H9 (cell line): ENCODE measurements at regions not wholly inside any gene's neighbourhood (a gene's known extent, or its start where the extent isn't known, plus 50 kb on each side); places are given as distances from the start of the nearest gene placed in this dataset.

Experiments
- DNase-seq: peaks from one replicate; pipeline ENCODE4 v3.0.0-alpha.2; 2017
- H2AFZ ChIP-seq: one replicate; pipeline ENCODE4 v1.6.1; 2013; ENCODE audit warnings: mild to moderate bottlenecking, low read length, control low read depth, moderate library complexity
- H2AK5ac ChIP-seq: 2 replicates; pipeline ENCODE4 v1.6.1; 2013; ENCODE audit warnings: low read length, control low read depth, mixed read lengths; ENCODE audit not compliant: insufficient read length
- H2BK120ac ChIP-seq: one replicate; pipeline ENCODE4 v1.6.1; 2013; ENCODE audit warnings: low read depth, mild to moderate bottlenecking, low read length, control low read depth, inconsistent platforms; ENCODE audit not compliant: poor library complexity, severe bottlenecking
- H2BK12ac ChIP-seq: 2 replicates; pipeline ENCODE4 v1.6.1; 2013; ENCODE audit warnings: low read length, control low read depth, mixed read lengths, low read depth; ENCODE audit not compliant: insufficient read length
- H2BK15ac ChIP-seq: 2 replicates; pipeline ENCODE4 v1.6.1; 2013; ENCODE audit warnings: low read depth, low read length, control low read depth
- H2BK20ac ChIP-seq: one replicate; pipeline ENCODE4 v1.6.1; 2013; ENCODE audit warnings: low read depth, mild to moderate bottlenecking, low read length, control low read depth, inconsistent platforms; ENCODE audit not compliant: poor library complexity, severe bottlenecking
- H2BK5ac ChIP-seq: 2 replicates; pipeline ENCODE4 v1.6.1; 2013; ENCODE audit warnings: low read length, control low read depth, mixed read lengths; ENCODE audit not compliant: insufficient read length
- H3K14ac ChIP-seq: 2 replicates; pipeline ENCODE4 v1.6.1; 2013; ENCODE audit warnings: low read length, control low read depth; ENCODE audit not compliant: insufficient read depth
- H3K18ac ChIP-seq: 2 replicates; pipeline ENCODE4 v1.6.1; 2013; ENCODE audit warnings: low read depth, mild to moderate bottlenecking, mixed read lengths, low read length, control low read depth; ENCODE audit not compliant: insufficient read length
- H3K23ac ChIP-seq: 2 replicates; pipeline ENCODE4 v1.6.1; 2013; ENCODE audit warnings: low read length, control low read depth, mixed read lengths, low read depth; ENCODE audit not compliant: insufficient read length
- H3K23me2 ChIP-seq: 2 replicates; pipeline ENCODE4 v1.6.1; 2013; ENCODE audit warnings: low read depth, mild to moderate bottlenecking, mixed read lengths, low read length, control low read depth; ENCODE audit not compliant: insufficient read length, poor library complexity, severe bottlenecking
- H3K27ac ChIP-seq: 2 replicates; pipeline ENCODE4 v1.5.1; 2013; ENCODE audit warnings: low read length, control low read depth, mixed read lengths, low read depth; ENCODE audit not compliant: insufficient read length
- H3K27me3 ChIP-seq: 2 replicates; pipeline ENCODE4 v1.6.1; 2013; ENCODE audit warnings: low read length, control low read depth, inconsistent platforms; ENCODE audit not compliant: insufficient read depth
- H3K4ac ChIP-seq: 2 replicates; pipeline ENCODE4 v1.6.1; 2013; ENCODE audit warnings: low read depth, mild to moderate bottlenecking, control low read depth, inconsistent platforms, low read length, moderate library complexity
- H3K4me1 ChIP-seq: 2 replicates; pipeline ENCODE4 v1.6.1; 2013; ENCODE audit warnings: low read length, control low read depth, inconsistent platforms; ENCODE audit not compliant: insufficient read depth
- H3K4me2 ChIP-seq: 2 replicates; pipeline ENCODE4 v1.6.1; 2013; ENCODE audit warnings: low read length, control low read depth, mixed read lengths; ENCODE audit not compliant: insufficient read length, insufficient read depth
- H3K56ac ChIP-seq: 2 replicates; pipeline ENCODE4 v1.6.1; 2013; ENCODE audit warnings: low read depth, mild to moderate bottlenecking, mixed read lengths, low read length, control low read depth; ENCODE audit not compliant: insufficient read length
- H3K79me1 ChIP-seq: 2 replicates; pipeline ENCODE4 v1.6.1; 2013; ENCODE audit warnings: low read depth, mild to moderate bottlenecking, moderate library complexity, low read length, control low read depth, inconsistent platforms; ENCODE audit not compliant: insufficient read depth, poor library complexity, severe bottlenecking
- H3K79me2 ChIP-seq: 2 replicates; pipeline ENCODE4 v1.6.1; 2013; ENCODE audit warnings: low read length, control low read depth, inconsistent platforms; ENCODE audit not compliant: insufficient read depth
- H3K9ac ChIP-seq: 2 replicates; pipeline ENCODE4 v1.6.1; 2013; ENCODE audit warnings: low read length, control low read depth, mixed read lengths; ENCODE audit not compliant: insufficient read length; ENCODE audit errors: extremely low read depth
- H3K9me3 ChIP-seq: one replicate; pipeline ENCODE4 v1.6.1; 2013; ENCODE audit warnings: low read depth, low read length, inconsistent platforms; ENCODE audit not compliant: control insufficient read depth
- H3T11ph ChIP-seq: one replicate; pipeline ENCODE4 v1.6.1; 2013; ENCODE audit warnings: mild to moderate bottlenecking, low read length, control low read depth, inconsistent platforms
- H4K20me1 ChIP-seq: one replicate; pipeline ENCODE4 v1.6.1; 2013; ENCODE audit not compliant: control insufficient read depth, insufficient read length, insufficient read depth
- H4K5ac ChIP-seq: 2 replicates; pipeline ENCODE4 v1.6.1; 2013; ENCODE audit warnings: low read depth, mild to moderate bottlenecking, mixed read lengths, low read length, control low read depth; ENCODE audit not compliant: insufficient read length
- H4K8ac ChIP-seq: replicated peaks from 2 replicates; pipeline ENCODE4 v1.6.1; 2013; ENCODE audit warnings: low read length, control low read depth, mixed read lengths, low read depth; ENCODE audit not compliant: insufficient read length
- H4K91ac ChIP-seq: 2 replicates; pipeline ENCODE4 v1.6.1; 2013; ENCODE audit warnings: low read depth, mild to moderate bottlenecking, moderate library complexity, mixed read lengths, low read length, control low read depth; ENCODE audit not compliant: insufficient read length
- H3K27ac Mint-ChIP-seq, 3 experiments: 2 replicates in 2 of 3; 3 replicates in 1 of 3; pipeline ENCODE4 v1.8.0; 2020 to 2021; ENCODE audit warnings: mixed read lengths in 3 of 3, mild to moderate bottlenecking in 1 of 3, moderate library complexity in 1 of 3
- H3K27me3 Mint-ChIP-seq: 2 replicates; pipeline ENCODE4 v1.8.0; 2021; ENCODE audit warnings: low read depth, mild to moderate bottlenecking, moderate library complexity, mixed read lengths
- H3K36me3 Mint-ChIP-seq, 3 experiments: 2 replicates in 2 of 3; 3 replicates in 1 of 3; pipeline ENCODE4 v1.8.0; 2020 to 2021; ENCODE audit warnings: low read depth in 3 of 3, mixed read lengths in 3 of 3; ENCODE audit not compliant: insufficient read depth in 1 of 3
- H3K4me1 Mint-ChIP-seq, 2 experiments: 2 replicates each; pipeline ENCODE4 v1.8.0; 2020; ENCODE audit warnings: mixed read lengths in 2 of 2
- H3K4me3 Mint-ChIP-seq, 2 experiments: 2 replicates in 1 of 2; 3 replicates in 1 of 2; pipeline ENCODE4 v1.8.0; 2020 to 2021; ENCODE audit warnings: mild to moderate bottlenecking in 2 of 2, mixed read lengths in 2 of 2, moderate library complexity in 1 of 2
- H3K9me3 Mint-ChIP-seq, 2 experiments: 2 replicates in 1 of 2; 3 replicates in 1 of 2; pipeline ENCODE4 v1.8.0; 2020; ENCODE audit warnings: mild to moderate bottlenecking in 2 of 2, mixed read lengths in 2 of 2, moderate library complexity in 1 of 2
- WGBS: extraction: QIAGEN DNeasy Blood & Tissue Kit; methylation state at CpG from one replicate; pipeline ENCODE4 v1.1.7; 2013; ENCODE audit warnings: missing lambda C conversion rate, low lambda C conversion rate, mixed read lengths; ENCODE audit not compliant: insufficient read length; ENCODE audit errors: extremely low coverage; 5-methylcytosine and 5-hydroxymethylcytosine counted together
- TF ChIP-seq, protein P1 (sequence below): fragments of 200-600 bp; sonication (generic); conservative IDR thresholded peaks from 3 replicates; pipeline ENCODE4 v1.8.0; 2021; ENCODE audit warnings: antibody characterized with exemption, mild to moderate bottlenecking

DNA sequence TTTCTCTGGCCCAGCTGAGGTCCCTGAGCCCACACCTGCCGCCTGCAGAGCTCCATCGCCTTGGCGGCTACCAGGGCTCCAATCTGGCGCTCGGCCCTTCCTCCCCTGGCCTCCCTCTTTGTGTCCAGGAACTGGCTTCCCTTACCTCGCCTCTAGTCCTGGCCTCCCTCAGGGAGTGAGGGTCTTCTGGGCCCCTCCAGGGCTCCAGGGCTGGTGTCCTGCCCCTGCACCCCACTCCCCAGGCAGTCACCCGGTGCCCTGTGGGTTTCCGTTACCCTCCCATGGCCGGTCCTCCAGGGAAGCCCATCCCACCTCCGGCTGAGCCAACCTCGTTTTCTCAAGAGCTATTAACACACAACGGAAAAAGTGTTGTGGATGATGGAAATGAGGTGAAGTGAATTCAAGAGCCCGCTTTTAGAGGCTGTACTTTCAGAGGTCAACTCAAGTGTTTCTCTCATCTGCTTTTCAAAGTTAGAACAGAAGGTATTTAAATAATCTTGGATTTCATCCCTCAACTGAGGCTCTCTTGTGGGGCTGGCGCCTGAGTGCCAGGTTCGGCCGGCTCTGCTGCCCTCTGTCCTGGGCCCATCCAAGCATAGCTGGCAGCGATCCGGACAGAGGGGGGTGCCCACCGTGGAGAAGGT lies 131.9 kb downstream of the ASB1 start:
- no peak overlapping the region for H4K5ac ChIP-seq
- no peak overlapping the region for H4K8ac ChIP-seq
- no peak overlapping the region for H3K14ac ChIP-seq
- no peak overlapping the region for H3K9ac ChIP-seq
- no peak overlapping the region for H3T11ph ChIP-seq
- no CpG with 5 or more reads among the region's 19 CpGs for WGBS
- Mint-ChIP-seq H3K4me3 (no peak overlapping the region), H3K36me3 (no peaks in the 10 kb centered on the region), H3K27ac (no peak overlapping the region), H3K9me3 (no peaks in the 10 kb centered on the region; a peak in 1 of 5 replicates), H3K27me3 (peaks cover 5% of the 10 kb centered on the region), H3K4me1 (peaks cover 10 to 14% of the 10 kb centered on the region in 2 experiments)
- H2BK20ac ChIP-seq = no peak overlapping the region
- H3K18ac ChIP-seq = no peak overlapping the region
- H4K91ac ChIP-seq = no peak overlapping the region
- no peak overlapping the region for H2BK12ac ChIP-seq
- TF ChIP-seq, protein P1, sequence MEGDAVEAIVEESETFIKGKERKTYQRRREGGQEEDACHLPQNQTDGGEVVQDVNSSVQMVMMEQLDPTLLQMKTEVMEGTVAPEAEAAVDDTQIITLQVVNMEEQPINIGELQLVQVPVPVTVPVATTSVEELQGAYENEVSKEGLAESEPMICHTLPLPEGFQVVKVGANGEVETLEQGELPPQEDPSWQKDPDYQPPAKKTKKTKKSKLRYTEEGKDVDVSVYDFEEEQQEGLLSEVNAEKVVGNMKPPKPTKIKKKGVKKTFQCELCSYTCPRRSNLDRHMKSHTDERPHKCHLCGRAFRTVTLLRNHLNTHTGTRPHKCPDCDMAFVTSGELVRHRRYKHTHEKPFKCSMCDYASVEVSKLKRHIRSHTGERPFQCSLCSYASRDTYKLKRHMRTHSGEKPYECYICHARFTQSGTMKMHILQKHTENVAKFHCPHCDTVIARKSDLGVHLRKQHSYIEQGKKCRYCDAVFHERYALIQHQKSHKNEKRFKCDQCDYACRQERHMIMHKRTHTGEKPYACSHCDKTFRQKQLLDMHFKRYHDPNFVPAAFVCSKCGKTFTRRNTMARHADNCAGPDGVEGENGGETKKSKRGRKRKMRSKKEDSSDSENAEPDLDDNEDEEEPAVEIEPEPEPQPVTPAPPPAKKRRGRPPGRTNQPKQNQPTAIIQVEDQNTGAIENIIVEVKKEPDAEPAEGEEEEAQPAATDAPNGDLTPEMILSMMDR = no peak
- H3K4me1 ChIP-seq = no peaks in the 10 kb centered on the region
- no peaks in the 10 kb centered on the region for H3K79me2 ChIP-seq
- DNase-seq = no peak
- no peak overlapping the region for H2BK5ac ChIP-seq
- H3K4ac ChIP-seq = no peak overlapping the region
- H3K4me2 ChIP-seq = no peak overlapping the region
- H4K20me1 ChIP-seq = no peaks in the 10 kb centered on the region
- H2BK15ac ChIP-seq = no peak overlapping the region
- H3K23ac ChIP-seq = no peak overlapping the region
- H2BK120ac ChIP-seq = no peak overlapping the region
- no peaks in the 10 kb centered on the region for H3K79me1 ChIP-seq
- H3K27me3 ChIP-seq = no peaks in the 10 kb centered on the region
- no peak overlapping the region for H3K56ac ChIP-seq
- H2AK5ac ChIP-seq = no peak overlapping the region
- H3K23me2 ChIP-seq = no peaks in the 10 kb centered on the region
- H3K9me3 ChIP-seq = no peaks in the 10 kb centered on the region
- H2AFZ ChIP-seq = no peak overlapping the region
- no peak overlapping the region for H3K27ac ChIP-seq
